Adrenal gland (tissue), 5 donors: ENCODE measurements at regions not wholly inside any gene's neighbourhood (a gene's known extent, or its start where the extent isn't known, plus 50 kb on each side); places are given as distances from the start of the nearest gene placed in this dataset.

Experiments
- POLR2A ChIP-seq, 2 donors: fragments of 450-650 bp; IDR thresholded peaks; one replicate each; pipeline ENCODE4 v1.6.1; 2017; ENCODE audit warnings: antibody characterized with exemption in 2 of 2, mild to moderate bottlenecking in 2 of 2, moderate library complexity in 1 of 2
- TF ChIP-seq, protein P1 (sequence below), 6 experiments: fragments of 450-650 bp in 4 of 6; fragments of 200-600 bp in 2 of 6; sonication (generic) in 1 of 6; IDR thresholded peaks; 1 replicate in 5 of 6; 2 replicates in 1 of 6; pipeline versions ENCODE4 v1.5.1 to v1.8.0; 2016 to 2021; ENCODE audit warnings: antibody characterized with exemption in 6 of 6, mild to moderate bottlenecking in 2 of 6, moderate library complexity in 1 of 6
- donor health status: DM: no; HTN: no; CAD: no.

DNA sequence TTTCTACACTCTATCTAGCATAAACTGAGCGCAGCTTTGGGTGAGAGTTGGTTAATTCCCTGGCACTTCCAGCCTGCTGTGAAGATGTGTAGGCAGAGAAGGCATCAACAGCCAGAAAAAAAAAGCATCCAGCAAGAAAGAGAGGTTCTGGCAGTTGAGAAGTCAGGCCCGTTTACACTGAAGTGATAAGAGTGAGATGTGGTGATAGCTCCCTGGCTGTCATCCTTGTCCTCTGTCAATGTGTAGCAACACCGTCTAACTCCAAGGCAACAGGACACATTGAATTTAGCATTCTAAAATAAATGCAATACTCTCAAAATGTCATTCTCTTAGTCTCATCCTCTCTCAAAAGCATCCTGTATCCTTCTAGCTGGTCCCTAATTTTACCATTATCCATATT lies 193.6 kb upstream of the BTBD3 start:
- TF ChIP-seq, protein P1, sequence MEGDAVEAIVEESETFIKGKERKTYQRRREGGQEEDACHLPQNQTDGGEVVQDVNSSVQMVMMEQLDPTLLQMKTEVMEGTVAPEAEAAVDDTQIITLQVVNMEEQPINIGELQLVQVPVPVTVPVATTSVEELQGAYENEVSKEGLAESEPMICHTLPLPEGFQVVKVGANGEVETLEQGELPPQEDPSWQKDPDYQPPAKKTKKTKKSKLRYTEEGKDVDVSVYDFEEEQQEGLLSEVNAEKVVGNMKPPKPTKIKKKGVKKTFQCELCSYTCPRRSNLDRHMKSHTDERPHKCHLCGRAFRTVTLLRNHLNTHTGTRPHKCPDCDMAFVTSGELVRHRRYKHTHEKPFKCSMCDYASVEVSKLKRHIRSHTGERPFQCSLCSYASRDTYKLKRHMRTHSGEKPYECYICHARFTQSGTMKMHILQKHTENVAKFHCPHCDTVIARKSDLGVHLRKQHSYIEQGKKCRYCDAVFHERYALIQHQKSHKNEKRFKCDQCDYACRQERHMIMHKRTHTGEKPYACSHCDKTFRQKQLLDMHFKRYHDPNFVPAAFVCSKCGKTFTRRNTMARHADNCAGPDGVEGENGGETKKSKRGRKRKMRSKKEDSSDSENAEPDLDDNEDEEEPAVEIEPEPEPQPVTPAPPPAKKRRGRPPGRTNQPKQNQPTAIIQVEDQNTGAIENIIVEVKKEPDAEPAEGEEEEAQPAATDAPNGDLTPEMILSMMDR (IDR thresholded peaks at IDR 0.05) = no peak
- no peak for TF ChIP-seq POLR2A (IDR thresholded peaks at IDR 0.05)
